HG03095 (cell line): ENCODE measurements at regions not wholly inside any gene's neighbourhood (a gene's known extent, or its start where the extent isn't known, plus 50 kb on each side); places are given as distances from the start of the nearest gene placed in this dataset.
"Not testable (repeated sequence)": the region's sequence is repeated elsewhere in the genome, so short reads cannot be mapped to it uniquely, and the experiment has no call there.

ENCODE experiments used
- ATAC-seq: cut with Tn5 transposase; IDR thresholded peaks from one replicate; pipeline ENCODE4 v1.9.1; 2021; ENCODE audit warnings: moderate library complexity; ENCODE audit not compliant: unreplicated experiment

- no peak for ATAC-seq
Observed at GRCh38 chr4:20124317-20125026, 127.2 kb upstream of the SLIT2 start.

DNA sequence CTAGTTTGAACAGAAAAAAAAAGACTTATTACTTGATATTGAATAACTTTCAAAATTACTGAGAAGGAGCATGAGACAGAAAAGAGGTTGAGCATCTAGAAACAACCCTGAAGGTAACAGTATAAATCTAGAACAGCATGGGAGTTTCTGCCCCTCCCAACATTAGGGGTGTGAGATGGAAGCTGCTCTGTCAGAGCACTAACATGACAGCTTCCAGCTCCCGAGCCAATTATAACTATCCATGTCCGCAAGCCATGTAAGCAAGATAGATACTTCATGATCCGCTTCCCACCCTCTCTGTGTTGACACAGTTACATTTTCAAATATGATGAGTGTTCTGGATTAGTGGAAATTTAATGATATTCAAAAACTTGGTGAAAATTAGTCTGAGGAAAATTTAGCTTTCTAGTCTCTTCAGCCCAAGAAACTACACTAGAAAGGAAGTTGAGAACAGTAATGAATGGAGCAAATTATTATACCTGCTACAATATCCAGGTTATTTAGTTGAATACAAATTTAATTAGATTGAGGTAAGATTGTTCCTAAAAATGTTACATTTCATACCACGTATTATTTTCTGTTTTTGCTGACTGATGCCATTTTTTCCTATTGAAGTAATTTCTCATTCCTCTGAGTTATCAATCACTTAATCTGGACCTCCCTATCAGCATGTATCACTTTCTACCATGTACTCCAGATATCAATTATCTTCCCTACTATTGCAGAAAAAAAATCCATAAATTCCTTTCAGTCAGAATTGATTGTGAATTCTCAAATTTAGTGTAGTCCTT lies 129.3 kb upstream of the SLIT2 start:
- no peak for ATAC-seq

- no peak for ATAC-seq
Observed at GRCh38 chr4:20119141-20119540, 132.6 kb upstream of the SLIT2 start.

GRCh38 chr4:20109391-20109790 lies 142.3 kb upstream of the SLIT2 start:
- no peak for ATAC-seq

GRCh38 chr4:20106921-20107320 lies 144.8 kb upstream of the SLIT2 start:
- ATAC-seq = no peak

- no peak for ATAC-seq
Observed at GRCh38 chr4:20101831-20102230, 149.9 kb upstream of the SLIT2 start.

GRCh38 chr4:20096911-20097310 lies 154.8 kb upstream of the SLIT2 start:
- ATAC-seq = no peak

DNA sequence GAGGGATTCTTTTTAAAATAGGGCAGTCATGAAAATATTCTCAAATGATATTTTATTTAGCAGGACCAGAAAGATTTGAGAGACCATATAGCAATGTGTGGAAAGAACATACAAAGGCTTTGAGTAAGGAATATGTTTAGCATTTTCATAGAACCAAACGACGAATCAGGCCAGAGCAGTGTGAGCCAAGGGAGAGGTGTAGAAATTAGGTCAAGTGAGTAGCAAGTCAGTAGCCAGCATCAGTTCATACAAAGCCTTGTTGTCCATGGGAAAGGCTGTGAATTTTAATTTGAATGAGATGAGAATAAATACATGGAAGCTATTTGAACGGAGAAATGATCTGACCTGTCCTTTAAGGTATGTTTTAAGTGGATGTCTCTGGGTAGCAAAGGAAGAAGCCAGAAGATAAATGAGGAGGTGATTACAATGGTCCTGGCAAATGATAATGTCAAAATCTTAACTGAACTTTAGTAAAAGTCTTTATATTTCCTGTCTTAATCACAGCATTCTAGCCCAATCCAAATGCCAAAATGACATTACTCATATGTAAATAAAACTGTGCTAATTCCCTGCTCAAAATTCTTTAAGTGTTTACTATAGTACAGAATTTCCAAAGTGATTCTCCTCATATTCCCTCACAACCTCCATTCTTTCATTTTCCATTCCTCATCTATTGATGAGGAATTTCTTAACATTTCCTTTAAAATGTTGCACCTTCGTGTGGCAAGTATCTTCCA lies 155.7 kb upstream of the SLIT2 start:
- no peak for ATAC-seq

- no peak for ATAC-seq
Observed at GRCh38 chr4:20091781-20092180, 159.9 kb upstream of the SLIT2 start.

GRCh38 chr4:20087522-20087911 lies 164.2 kb upstream of the SLIT2 start:
- no peak for ATAC-seq

GRCh38 chr4:20086799-20087521 lies 164.7 kb upstream of the SLIT2 start:
- ATAC-seq = no peak

GRCh38 chr4:20086067-20086798 lies 165.5 kb upstream of the SLIT2 start:
- no peak for ATAC-seq

DNA sequence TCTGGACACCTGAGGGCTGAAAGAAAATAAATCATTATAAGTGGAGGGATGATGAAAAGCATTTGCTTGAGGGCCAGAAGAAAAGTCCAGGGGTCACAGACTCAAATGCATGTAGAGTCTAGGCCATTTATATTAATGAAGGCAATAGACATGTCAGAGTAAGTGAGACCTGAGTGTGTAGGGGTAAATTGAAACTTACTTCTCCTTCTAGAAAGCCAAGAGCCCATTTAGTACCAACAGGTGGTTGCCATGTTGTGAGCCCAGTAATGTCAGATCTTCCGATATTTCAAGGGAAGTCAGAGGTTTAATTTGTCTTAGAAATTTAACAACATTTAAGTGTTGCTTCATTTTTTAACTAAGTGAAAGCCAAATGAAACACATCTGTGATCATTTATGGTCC lies 166.1 kb upstream of the SLIT2 start:
- no peak for ATAC-seq

- ATAC-seq = no peak
Observed at GRCh38 chr4:20085156-20085555, 166.5 kb upstream of the SLIT2 start.

DNA sequence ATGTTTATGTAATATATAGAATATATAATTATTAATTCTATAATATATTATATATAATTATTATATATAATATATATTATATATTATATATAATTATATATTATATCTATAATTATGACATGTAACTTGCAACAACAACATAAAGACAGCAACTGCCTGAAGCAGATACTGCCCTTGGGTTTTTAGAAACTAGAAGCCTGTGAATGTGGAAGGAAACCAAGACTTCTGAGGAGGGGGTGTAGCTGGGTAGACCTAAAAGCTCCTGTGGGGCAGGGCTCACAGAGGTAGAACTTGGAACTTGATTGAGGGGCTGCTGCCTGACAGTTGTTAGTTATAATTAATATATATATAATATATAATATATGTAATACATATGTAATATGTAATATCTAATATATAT lies 167.2 kb upstream of the SLIT2 start:
- no peak for ATAC-seq

GRCh38 chr4:20078644-20079043 lies 173.1 kb upstream of the SLIT2 start:
- ATAC-seq = no peak

DNA sequence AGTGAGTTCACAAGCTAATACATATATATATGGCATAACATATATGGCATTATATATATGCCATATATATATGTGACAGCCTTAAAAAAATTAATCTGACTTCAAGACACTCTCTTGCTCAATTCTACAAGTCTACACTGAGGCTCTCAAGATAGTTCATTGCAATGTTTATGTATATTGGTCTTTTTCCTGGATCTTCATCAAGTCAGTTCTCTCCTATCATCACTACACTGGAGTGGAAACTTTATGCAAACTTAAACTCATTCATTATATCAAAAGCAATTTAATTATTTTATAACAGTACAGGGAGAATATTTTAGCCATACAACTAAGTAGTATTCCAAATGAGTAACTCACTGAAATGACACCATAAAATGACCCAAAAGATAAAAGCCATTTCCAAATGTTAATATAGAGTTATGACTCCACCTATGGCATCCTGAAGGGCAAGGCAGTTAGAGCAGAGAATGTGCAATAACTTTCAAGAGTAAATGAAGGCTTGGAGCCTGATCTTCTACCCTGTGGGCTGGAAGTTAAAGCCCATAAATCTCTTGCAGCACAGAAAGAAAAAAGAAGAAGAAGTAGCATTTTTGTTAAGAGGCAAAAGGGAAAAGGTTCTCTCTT lies 176.3 kb upstream of the SLIT2 start:
- ATAC-seq = no peak

GRCh38 chr4:20074450-20074849 lies 177.3 kb upstream of the SLIT2 start:
- no peak for ATAC-seq

GRCh38 chr4:20065952-20066351 lies 185.8 kb upstream of the SLIT2 start:
- ATAC-seq = no peak

DNA sequence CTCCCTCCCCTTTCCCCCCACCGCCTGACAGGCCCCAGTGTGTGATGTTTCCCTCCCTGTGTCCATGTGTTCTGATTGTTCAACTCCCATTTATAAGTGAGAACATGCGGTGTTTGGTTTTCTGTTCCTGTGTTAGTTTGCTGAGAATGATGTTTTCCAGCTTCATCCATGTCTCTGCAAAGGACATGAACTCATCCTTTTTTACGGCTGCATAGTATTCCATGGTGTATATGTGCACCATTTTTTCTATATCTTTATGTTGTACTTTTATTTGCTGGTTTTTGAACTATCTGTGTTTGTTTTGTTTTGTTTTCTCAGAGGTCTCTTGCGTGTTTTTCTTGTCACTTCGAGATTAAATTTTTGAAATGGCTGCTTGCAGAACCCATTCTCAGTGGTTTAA lies 188.8 kb upstream of the SLIT2 start:
- ATAC-seq = not testable (repeated sequence)
